GM10266 (cell line): ENCODE measurements at regions not wholly inside any gene's neighbourhood (a gene's known extent, or its start where the extent isn't known, plus 50 kb on each side); places are given as distances from the start of the nearest gene placed in this dataset.

ENCODE experiments used
- DNase-seq: peaks from one replicate; pipeline ENCODE4 v3.0.0; 2012; ENCODE audit errors: extremely low spot score
- CTCF ChIP-seq: IDR thresholded peaks from 2 replicates; pipeline ENCODE4 v1.5.1; 2012; ENCODE audit warnings: mild to moderate bottlenecking, low read depth; ENCODE audit not compliant: control insufficient read depth, insufficient read depth; ENCODE audit errors: missing control alignments

GRCh38 chr12:127717278-127717677 lies 549.7 kb upstream of the TMEM132C start:
- no peak for TF ChIP-seq CTCF
- no peak for DNase-seq

- no peak for DNase-seq
- TF ChIP-seq CTCF = no peak
Measured at GRCh38 chr12:127720334-127720733, 546.6 kb upstream of the TMEM132C start.

- no peak for DNase-seq
- no peak for TF ChIP-seq CTCF
Measured at GRCh38 chr12:127722611-127723010, 544.4 kb upstream of the TMEM132C start.

GRCh38 chr12:127723251-127723650 lies 543.7 kb upstream of the TMEM132C start:
- no peak for TF ChIP-seq CTCF
- no peak for DNase-seq

- DNase-seq = no peak
- no peak for TF ChIP-seq CTCF
Measured at GRCh38 chr12:127726671-127727315, 540.2 kb upstream of the TMEM132C start.

GRCh38 chr12:127728285-127728684 lies 538.7 kb upstream of the TMEM132C start:
- no peak for DNase-seq
- TF ChIP-seq CTCF = no peak

- no peak for TF ChIP-seq CTCF
- DNase-seq = no peak
Measured at GRCh38 chr12:127728729-127729128, 538.2 kb upstream of the TMEM132C start.
